ENCODE measurements at regions not wholly inside any gene's neighbourhood (a gene's known extent, or its start where the extent isn't known, plus 50 kb on each side); places are given as distances from the start of the nearest gene placed in this dataset.
A peak's percentile ranks its signal among the peaks of the same experiment; 100 is the strongest.

- no peak for DNase-seq (ENCODE audit: low read depth)
Measured at GRCh38 chr6:126091466-126091865, 105.1 kb downstream of the TRMT11 start.

GRCh38 chr6:126093108-126093507 is 106.8 kb downstream of the TRMT11 start:
- DNase-seq (ENCODE audit: low read depth), result no peak

- DNase-seq (ENCODE audit: low read depth), result no peak
Measured at GRCh38 chr6:126094411-126094810, 108.1 kb downstream of the TRMT11 start.

GRCh38 chr6:126100386-126100785 is 114.0 kb downstream of the TRMT11 start:
- DNase-seq (ENCODE audit: low read depth), result no peak

- DNase-seq (ENCODE audit: low read depth), result no peak
Measured at GRCh38 chr6:126102358-126102757, 116.0 kb downstream of the TRMT11 start.

GRCh38 chr6:126103993-126104392 is 117.7 kb downstream of the TRMT11 start:
- DNase-seq (ENCODE audit: low read depth), result no peak

GRCh38 chr6:126107475-126108166 is 121.3 kb downstream of the TRMT11 start:
- no peak for DNase-seq (ENCODE audit: low read depth)

GRCh38 chr6:126110512-126111270 is 124.4 kb downstream of the TRMT11 start:
- no peak for DNase-seq (ENCODE audit: low read depth)

GRCh38 chr6:126111327-126111726 is 125.0 kb downstream of the TRMT11 start:
- DNase-seq (ENCODE audit: low read depth), result no peak

- DNase-seq (ENCODE audit: low read depth), result peak; percentile 83
Measured at GRCh38 chr6:126112171-126112632, 125.9 kb downstream of the TRMT11 start.

GRCh38 chr6:126113261-126113660 is 126.9 kb downstream of the TRMT11 start:
- no peak for DNase-seq (ENCODE audit: low read depth)

GRCh38 chr6:126117251-126117650 is 130.9 kb downstream of the TRMT11 start:
- peak; percentile 41 for DNase-seq (ENCODE audit: low read depth)

- no peak for DNase-seq (ENCODE audit: low read depth)
Measured at GRCh38 chr6:126118058-126118755, 131.9 kb downstream of the TRMT11 start.

GRCh38 chr6:126118936-126119335 is 132.6 kb downstream of the TRMT11 start:
- peak; percentile 18 for DNase-seq (ENCODE audit: low read depth)

- peak; percentile 62 for DNase-seq (ENCODE audit: low read depth)
Measured at GRCh38 chr6:126123226-126123625, 136.9 kb downstream of the TRMT11 start.

- DNase-seq (ENCODE audit: low read depth), result no peak
Measured at GRCh38 chr6:126127659-126128058, 141.3 kb downstream of the TRMT11 start.

- no peak for DNase-seq (ENCODE audit: low read depth)
Measured at GRCh38 chr6:126131246-126131645, 144.9 kb downstream of the TRMT11 start.

GRCh38 chr6:126133984-126134383 is 147.6 kb downstream of the TRMT11 start:
- no peak for DNase-seq (ENCODE audit: low read depth)

GRCh38 chr6:126134491-126134890 is 148.2 kb downstream of the TRMT11 start:
- DNase-seq (ENCODE audit: low read depth), result no peak

- no peak for DNase-seq (ENCODE audit: low read depth)
Measured at GRCh38 chr6:126140015-126140414, 153.7 kb downstream of the TRMT11 start.

GRCh38 chr6:126143761-126144251 is 157.5 kb downstream of the TRMT11 start:
- DNase-seq (ENCODE audit: low read depth), result peak; percentile 58

- DNase-seq (ENCODE audit: low read depth), result no peak
Measured at GRCh38 chr6:126145351-126145750, 159.0 kb downstream of the TRMT11 start.
